SK-N-SH treated with all-trans-retinoic acid at 6 μM for 48 hours (cell line): ENCODE measurements at regions not wholly inside any gene's neighbourhood (a gene's known extent, or its start where the extent isn't known, plus 50 kb on each side); places are given as distances from the start of the nearest gene placed in this dataset.

Source experiments
- ZNF70 ChIP-seq: fragments of 450-650 bp; formaldehyde crosslinking; IDR thresholded peaks from 2 replicates; pipeline ENCODE4 v1.5.0; 2020; ENCODE audit warnings: mild to moderate bottlenecking, moderate library complexity
- TF ChIP-seq, protein P1 (sequence below): fragments of 250-450 bp; sonication (Bioruptor Pico); IDR thresholded peaks from 2 replicates; pipeline ENCODE4 v1.5.0; 2020; ENCODE audit warnings: mild to moderate bottlenecking, moderate library complexity

GRCh38 chr11:45089676-45090499 is 56.6 kb upstream of the PRDM11 start:
- no peak for TF ChIP-seq ZNF70 (CRISPR knock-in tag)
- TF ChIP-seq, protein P1, sequence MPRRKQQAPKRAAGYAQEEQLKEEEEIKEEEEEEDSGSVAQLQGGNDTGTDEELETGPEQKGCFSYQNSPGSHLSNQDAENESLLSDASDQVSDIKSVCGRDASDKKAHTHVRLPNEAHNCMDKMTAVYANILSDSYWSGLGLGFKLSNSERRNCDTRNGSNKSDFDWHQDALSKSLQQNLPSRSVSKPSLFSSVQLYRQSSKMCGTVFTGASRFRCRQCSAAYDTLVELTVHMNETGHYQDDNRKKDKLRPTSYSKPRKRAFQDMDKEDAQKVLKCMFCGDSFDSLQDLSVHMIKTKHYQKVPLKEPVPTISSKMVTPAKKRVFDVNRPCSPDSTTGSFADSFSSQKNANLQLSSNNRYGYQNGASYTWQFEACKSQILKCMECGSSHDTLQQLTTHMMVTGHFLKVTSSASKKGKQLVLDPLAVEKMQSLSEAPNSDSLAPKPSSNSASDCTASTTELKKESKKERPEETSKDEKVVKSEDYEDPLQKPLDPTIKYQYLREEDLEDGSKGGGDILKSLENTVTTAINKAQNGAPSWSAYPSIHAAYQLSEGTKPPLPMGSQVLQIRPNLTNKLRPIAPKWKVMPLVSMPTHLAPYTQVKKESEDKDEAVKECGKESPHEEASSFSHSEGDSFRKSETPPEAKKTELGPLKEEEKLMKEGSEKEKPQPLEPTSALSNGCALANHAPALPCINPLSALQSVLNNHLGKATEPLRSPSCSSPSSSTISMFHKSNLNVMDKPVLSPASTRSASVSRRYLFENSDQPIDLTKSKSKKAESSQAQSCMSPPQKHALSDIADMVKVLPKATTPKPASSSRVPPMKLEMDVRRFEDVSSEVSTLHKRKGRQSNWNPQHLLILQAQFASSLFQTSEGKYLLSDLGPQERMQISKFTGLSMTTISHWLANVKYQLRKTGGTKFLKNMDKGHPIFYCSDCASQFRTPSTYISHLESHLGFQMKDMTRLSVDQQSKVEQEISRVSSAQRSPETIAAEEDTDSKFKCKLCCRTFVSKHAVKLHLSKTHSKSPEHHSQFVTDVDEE (CRISPR knock-in tag) = no peak
